HG03354 (cell line): ENCODE measurements at regions not wholly inside any gene's neighbourhood (a gene's known extent, or its start where the extent isn't known, plus 50 kb on each side); places are given as distances from the start of the nearest gene placed in this dataset.
A peak's percentile ranks its signal among the peaks of the same experiment; 100 is the strongest.
"Not testable (repeated sequence)": the region's sequence is repeated elsewhere in the genome, so short reads cannot be mapped to it uniquely, and the experiment has no call there.

ENCODE experiments used
- ATAC-seq: cut with Tn5 transposase; IDR thresholded peaks from one replicate; pipeline ENCODE4 v1.9.1; 2021; ENCODE audit warnings: mild to moderate bottlenecking; ENCODE audit not compliant: unreplicated experiment, poor library complexity, severe bottlenecking

GRCh38 chr2:183951630-183952029 lies 646.7 kb upstream of the ZNF804A start:
- ATAC-seq, result no peak

GRCh38 chr2:183952741-183953140 lies 645.6 kb upstream of the ZNF804A start:
- ATAC-seq, result no peak

- ATAC-seq, result no peak
Measured at GRCh38 chr2:183963609-183964008, 634.7 kb upstream of the ZNF804A start.

- no peak for ATAC-seq
Measured at GRCh38 chr2:183964565-183964964, 633.8 kb upstream of the ZNF804A start.

- no peak for ATAC-seq
Measured at GRCh38 chr2:183967756-183968155, 630.6 kb upstream of the ZNF804A start.

- not testable (repeated sequence) for ATAC-seq
Measured at GRCh38 chr2:183975676-183976075, 622.7 kb upstream of the ZNF804A start.

GRCh38 chr2:183984871-183985270 lies 613.5 kb upstream of the ZNF804A start:
- ATAC-seq, result no peak

- no peak for ATAC-seq
Measured at GRCh38 chr2:183991968-183992367, 606.4 kb upstream of the ZNF804A start.

GRCh38 chr2:183993052-183993451 lies 605.3 kb upstream of the ZNF804A start:
- peak; percentile 47 for ATAC-seq

- ATAC-seq, result no peak
Measured at GRCh38 chr2:183995632-183996031, 602.7 kb upstream of the ZNF804A start.

GRCh38 chr2:183996825-183997793 lies 601.2 kb upstream of the ZNF804A start:
- no peak for ATAC-seq

GRCh38 chr2:183998041-183998796 lies 600.1 kb upstream of the ZNF804A start:
- peak; percentile 89 for ATAC-seq

GRCh38 chr2:183998797-183999190 lies 599.5 kb upstream of the ZNF804A start:
- ATAC-seq, result peak; percentile 26

- ATAC-seq, result peak; percentile 83
Measured at GRCh38 chr2:184004289-184004947, 593.9 kb upstream of the ZNF804A start.

GRCh38 chr2:184004948-184005672 lies 593.2 kb upstream of the ZNF804A start:
- peak; percentile 40 for ATAC-seq

GRCh38 chr2:184006998-184007397 lies 591.3 kb upstream of the ZNF804A start:
- ATAC-seq, result no peak

- no peak for ATAC-seq
Measured at GRCh38 chr2:184026961-184027360, 571.4 kb upstream of the ZNF804A start.

GRCh38 chr2:184030245-184030644 lies 568.1 kb upstream of the ZNF804A start:
- no peak for ATAC-seq

- ATAC-seq, result no peak
Measured at GRCh38 chr2:184030989-184031388, 567.3 kb upstream of the ZNF804A start.
